GM12891 (cell line): ENCODE measurements at regions not wholly inside any gene's neighbourhood (a gene's known extent, or its start where the extent isn't known, plus 50 kb on each side); places are given as distances from the start of the nearest gene placed in this dataset.

Experiments used
- POLR2A ChIP-seq: IDR thresholded peaks from 2 replicates; pipeline ENCODE4 v1.6.1; 2011; ENCODE audit warnings: low read depth, low read length, control low read depth
- POLR2AphosphoS5 ChIP-seq: IDR thresholded peaks from 2 replicates; pipeline ENCODE4 v1.6.1; 2011; ENCODE audit warnings: low read depth, low read length, control low read depth
- SPI1 ChIP-seq: IDR thresholded peaks from 2 replicates; pipeline ENCODE4 v1.6.1; 2011; ENCODE audit warnings: low read depth, low read length, control low read depth
- TAF1 ChIP-seq: IDR thresholded peaks from 2 replicates; pipeline ENCODE4 v1.6.1; 2011; ENCODE audit warnings: low read depth, low read length, control low read depth

GRCh38 chr4:112933790-112934189, 115.7 kb upstream of the ANK2 start:
- TF ChIP-seq POLR2A = no peak
- no peak for TF ChIP-seq TAF1
- TF ChIP-seq POLR2AphosphoS5 = no peak
- TF ChIP-seq SPI1 = no peak
